ENCODE measurements at regions not wholly inside any gene's neighbourhood (a gene's known extent, or its start where the extent isn't known, plus 50 kb on each side); places are given as distances from the start of the nearest gene placed in this dataset.

DNA sequence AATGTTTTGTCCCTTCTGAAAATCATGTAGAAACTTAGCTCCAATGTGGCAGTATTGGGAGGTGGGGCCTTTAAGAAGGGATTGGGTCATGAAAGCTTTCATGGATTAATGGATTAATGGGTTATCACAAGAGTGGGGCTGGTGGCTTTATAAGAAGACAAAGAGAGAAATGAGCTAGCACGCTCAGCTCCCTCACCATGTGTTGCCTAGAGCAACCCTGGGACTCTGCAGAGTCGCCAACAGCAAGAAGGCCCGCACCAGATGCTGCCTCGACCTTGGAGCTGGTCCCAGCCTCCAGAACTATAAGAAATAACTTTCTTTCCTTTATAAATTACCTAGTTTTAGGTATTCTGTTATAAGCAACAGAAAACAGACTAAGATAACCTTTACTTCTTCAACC is 74.9 kb upstream of the HECW1 start:
- Histone ChIP-seq H3K27ac (no peak overlapping the region), H3K36me3 (no peaks in the 10 kb centered on the region), H3K4me3 (no peak overlapping the region), H3K4me1 (peaks cover 0 to 3% of the 10 kb centered on the region in 2 donors), H3K27me3 (no peaks in the 10 kb centered on the region), H3K9me3 (no peaks in the 10 kb centered on the region)
- TF ChIP-seq, protein P1, sequence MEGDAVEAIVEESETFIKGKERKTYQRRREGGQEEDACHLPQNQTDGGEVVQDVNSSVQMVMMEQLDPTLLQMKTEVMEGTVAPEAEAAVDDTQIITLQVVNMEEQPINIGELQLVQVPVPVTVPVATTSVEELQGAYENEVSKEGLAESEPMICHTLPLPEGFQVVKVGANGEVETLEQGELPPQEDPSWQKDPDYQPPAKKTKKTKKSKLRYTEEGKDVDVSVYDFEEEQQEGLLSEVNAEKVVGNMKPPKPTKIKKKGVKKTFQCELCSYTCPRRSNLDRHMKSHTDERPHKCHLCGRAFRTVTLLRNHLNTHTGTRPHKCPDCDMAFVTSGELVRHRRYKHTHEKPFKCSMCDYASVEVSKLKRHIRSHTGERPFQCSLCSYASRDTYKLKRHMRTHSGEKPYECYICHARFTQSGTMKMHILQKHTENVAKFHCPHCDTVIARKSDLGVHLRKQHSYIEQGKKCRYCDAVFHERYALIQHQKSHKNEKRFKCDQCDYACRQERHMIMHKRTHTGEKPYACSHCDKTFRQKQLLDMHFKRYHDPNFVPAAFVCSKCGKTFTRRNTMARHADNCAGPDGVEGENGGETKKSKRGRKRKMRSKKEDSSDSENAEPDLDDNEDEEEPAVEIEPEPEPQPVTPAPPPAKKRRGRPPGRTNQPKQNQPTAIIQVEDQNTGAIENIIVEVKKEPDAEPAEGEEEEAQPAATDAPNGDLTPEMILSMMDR (IDR thresholded peaks at IDR 0.05): no peak
- DNase-seq (ENCODE audit: low spot score in 2 of 2): no peak
- intact Hi-C loops (cut with DNase I): loop anchor here (2.0 kb wide), 1 partner anchor 65 kb away; no protein-coding TSS in a partner anchor

DNA sequence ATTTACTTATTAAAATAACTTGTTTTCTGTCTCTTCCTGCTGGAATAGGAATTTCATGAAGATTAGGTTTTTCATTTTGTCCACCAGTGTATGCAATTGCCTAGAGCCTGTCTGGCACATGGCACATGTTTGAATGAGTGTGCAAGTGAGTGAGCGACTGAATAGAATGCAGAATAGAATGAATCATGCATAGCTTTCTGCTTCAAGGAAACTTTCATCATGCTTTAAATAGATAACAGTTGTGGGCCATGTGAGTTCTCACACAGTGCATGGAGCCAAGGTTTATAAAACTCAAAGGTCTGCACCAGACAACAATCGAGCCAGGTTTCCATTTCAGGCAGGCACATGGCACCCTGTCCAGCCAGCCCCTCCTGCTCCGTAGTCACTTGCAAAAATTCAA is 74.2 kb upstream of the HECW1 start:
- no peak for DNase-seq (ENCODE audit: low spot score in 2 of 2)
- no peak overlapping the region for H3K4me3 ChIP-seq
- H3K9me3 ChIP-seq: no peaks in the 10 kb centered on the region
- no peak overlapping the region for H3K27ac ChIP-seq
- peaks cover 0 to 3% of the 10 kb centered on the region in 2 donors for H3K4me1 ChIP-seq
- H3K27me3 ChIP-seq: no peaks in the 10 kb centered on the region
- intact Hi-C loops (cut with DNase I): no loop called here
- TF ChIP-seq, protein P1 (IDR thresholded peaks at IDR 0.05): no peak
- H3K36me3 ChIP-seq: no peaks in the 10 kb centered on the region

DNA sequence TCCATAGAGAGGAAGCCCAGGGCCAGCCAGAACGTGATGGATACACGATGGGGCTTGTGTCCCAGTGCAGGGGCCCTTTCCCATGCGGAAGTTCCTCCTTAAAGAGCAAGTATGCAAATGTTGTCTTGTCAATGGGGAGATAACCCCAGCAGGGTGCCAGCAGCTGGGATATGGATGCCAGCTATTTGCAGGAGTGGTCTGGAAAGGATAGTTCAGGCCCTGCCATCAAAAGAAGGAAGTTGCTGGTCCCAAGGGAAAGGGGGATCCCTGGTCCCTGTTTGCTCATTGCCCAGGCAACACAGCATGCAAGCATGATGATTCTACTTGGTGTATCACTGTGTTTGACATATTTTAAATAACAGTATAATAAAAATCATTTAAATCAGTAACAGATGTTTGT is 73.1 kb upstream of the HECW1 start:
- TF ChIP-seq, protein P1 (IDR thresholded peaks at IDR 0.05): no peak
- no peaks in the 10 kb centered on the region for H3K36me3 ChIP-seq
- no peaks in the 10 kb centered on the region for H3K27me3 ChIP-seq
- H3K27ac ChIP-seq: no peak overlapping the region
- H3K4me3 ChIP-seq: no peak overlapping the region
- peaks cover 0 to 3% of the 10 kb centered on the region in 2 donors for H3K4me1 ChIP-seq
- H3K9me3 ChIP-seq: no peaks in the 10 kb centered on the region
- no peak for DNase-seq (ENCODE audit: low spot score in 2 of 2)
- intact Hi-C loops (cut with DNase I): no loop called here

DNA sequence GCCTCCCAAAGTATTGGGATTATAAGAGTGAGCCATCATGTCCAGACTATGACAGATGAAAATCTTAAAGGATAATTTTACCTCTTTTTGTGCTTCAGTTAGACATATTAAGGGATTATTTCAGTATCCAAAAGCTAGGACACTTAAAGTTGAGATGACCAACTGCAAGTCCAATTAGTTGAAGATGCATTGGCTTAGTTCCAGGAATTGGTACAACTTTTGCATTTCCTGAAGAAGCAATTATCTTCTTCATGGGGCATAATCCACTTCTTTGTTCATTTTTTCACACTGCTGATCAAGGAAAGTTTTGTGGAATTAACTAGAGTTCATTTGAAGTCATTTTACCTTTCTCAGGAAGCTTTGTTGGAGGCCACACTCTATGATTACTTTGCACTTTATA is 72.0 kb upstream of the HECW1 start:
- Histone ChIP-seq H3K27me3 (no peaks in the 10 kb centered on the region), H3K9me3 (no peaks in the 10 kb centered on the region), H3K27ac (no peak overlapping the region), H3K4me3 (no peak overlapping the region), H3K4me1 (peaks cover 0 to 3% of the 10 kb centered on the region in 2 donors), H3K36me3 (no peaks in the 10 kb centered on the region)
- DNase-seq (ENCODE audit: low spot score in 2 of 2): no peak
- TF ChIP-seq, protein P1 (IDR thresholded peaks at IDR 0.05): no peak
- intact Hi-C loops (cut with DNase I): no loop called here

DNA sequence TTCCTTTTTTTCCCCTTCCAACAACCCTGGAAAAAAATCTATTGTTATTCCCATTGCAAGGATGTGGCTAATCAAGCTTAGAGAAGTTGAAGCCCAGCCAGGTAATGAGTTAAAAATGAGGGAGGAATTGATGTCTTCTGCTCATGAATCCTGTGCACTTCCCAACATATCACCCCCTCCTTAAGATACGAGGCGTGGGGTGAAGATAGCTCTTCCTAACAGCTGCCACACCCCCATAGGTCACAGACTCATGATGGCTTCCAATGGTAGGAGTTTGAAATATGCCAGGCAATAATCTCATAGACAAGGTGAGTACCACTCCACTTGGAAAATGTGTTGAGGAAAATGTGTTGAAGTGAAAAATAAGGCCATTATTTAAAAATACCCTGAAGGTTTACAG is 71.3 kb upstream of the HECW1 start:
- Histone ChIP-seq H3K4me1 (peaks cover 0 to 3% of the 10 kb centered on the region in 2 donors), H3K9me3 (no peaks in the 10 kb centered on the region), H3K27me3 (no peaks in the 10 kb centered on the region), H3K36me3 (no peaks in the 10 kb centered on the region), H3K4me3 (no peak overlapping the region), H3K27ac (no peak overlapping the region)
- no peak for DNase-seq (ENCODE audit: low spot score in 2 of 2)
- intact Hi-C loops (cut with DNase I): no loop called here
- TF ChIP-seq, protein P1 (IDR thresholded peaks at IDR 0.05): no peak

DNA sequence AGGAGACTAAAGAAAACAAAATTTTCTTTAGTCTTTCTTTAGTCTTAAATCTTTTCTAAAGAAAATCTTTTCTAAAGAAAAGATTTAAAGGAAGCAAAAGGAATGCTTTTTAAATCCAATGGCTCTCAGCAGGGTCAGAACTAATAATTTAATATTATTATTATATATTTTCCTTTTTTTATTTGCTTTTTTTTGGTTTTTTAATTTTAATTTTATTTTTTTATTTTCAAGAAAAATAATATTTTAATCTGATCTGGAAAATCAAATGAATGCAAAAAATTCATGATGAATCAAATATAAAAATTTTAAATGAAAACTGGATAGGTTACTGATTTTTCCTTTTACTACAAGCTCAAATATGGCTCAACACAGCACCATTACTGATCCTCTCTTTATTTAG is 70.7 kb upstream of the HECW1 start:
- H3K9me3 ChIP-seq: no peaks in the 10 kb centered on the region
- no peak overlapping the region for H3K27ac ChIP-seq
- H3K36me3 ChIP-seq: no peaks in the 10 kb centered on the region
- no peaks in the 10 kb centered on the region for H3K27me3 ChIP-seq
- H3K4me3 ChIP-seq: no peak overlapping the region
- H3K4me1 ChIP-seq: peaks cover 0 to 3% of the 10 kb centered on the region in 2 donors
- DNase-seq (ENCODE audit: low spot score in 2 of 2): no peak
- TF ChIP-seq, protein P1 (IDR thresholded peaks at IDR 0.05): no peak
- intact Hi-C loops (cut with DNase I): no loop called here
